ENCODE measurements at regions not wholly inside any gene's neighbourhood (a gene's known extent, or its start where the extent isn't known, plus 50 kb on each side); places are given as distances from the start of the nearest gene placed in this dataset.

GRCh38 chr2:185643434-185643833 lies 95.2 kb upstream of the FSIP2 start:
- TF ChIP-seq CTCF (conservative IDR thresholded peaks at IDR 0.05) (no peak), ZFX (IDR thresholded peaks at IDR 0.05) (no peak)

Measured in C4-2B (cell line).